ENCODE measurements at regions not wholly inside any gene's neighbourhood (a gene's known extent, or its start where the extent isn't known, plus 50 kb on each side); places are given as distances from the start of the nearest gene placed in this dataset.

GRCh38 chr4:60078984-60079383 lies 1121.1 kb upstream of the ADGRL3 start:
- DNase-seq, result no peak

GRCh38 chr4:60081839-60082238 lies 1118.3 kb upstream of the ADGRL3 start:
- DNase-seq, result no peak

GRCh38 chr4:60088807-60089486 lies 1111.2 kb upstream of the ADGRL3 start:
- no peak for DNase-seq

GRCh38 chr4:60089546-60090273 lies 1110.4 kb upstream of the ADGRL3 start:
- no peak for DNase-seq

GRCh38 chr4:60096676-60097075 lies 1103.5 kb upstream of the ADGRL3 start:
- no peak for DNase-seq

- DNase-seq, result no peak
Measured at GRCh38 chr4:60116592-60116991, 1083.5 kb upstream of the ADGRL3 start.

GRCh38 chr4:60117726-60118323 lies 1082.3 kb upstream of the ADGRL3 start:
- no peak for DNase-seq

- DNase-seq, result no peak
Measured at GRCh38 chr4:60122820-60123219, 1077.3 kb upstream of the ADGRL3 start.

- DNase-seq, result no peak
Measured at GRCh38 chr4:60128888-60129287, 1071.2 kb upstream of the ADGRL3 start.

- no peak for DNase-seq
Measured at GRCh38 chr4:60129740-60130139, 1070.4 kb upstream of the ADGRL3 start.

- no peak for DNase-seq
Measured at GRCh38 chr4:60133375-60133774, 1066.8 kb upstream of the ADGRL3 start.

- DNase-seq, result no peak
Measured at GRCh38 chr4:60134099-60134498, 1066.0 kb upstream of the ADGRL3 start.

GRCh38 chr4:60155088-60155487 lies 1045.0 kb upstream of the ADGRL3 start:
- DNase-seq, result no peak

- no peak for DNase-seq
Measured at GRCh38 chr4:60173103-60173502, 1027.0 kb upstream of the ADGRL3 start.

- no peak for DNase-seq
Measured at GRCh38 chr4:60173718-60174117, 1026.4 kb upstream of the ADGRL3 start.

GRCh38 chr4:60175241-60175640 lies 1024.9 kb upstream of the ADGRL3 start:
- no peak for DNase-seq

- no peak for DNase-seq
Measured at GRCh38 chr4:60187428-60187827, 1012.7 kb upstream of the ADGRL3 start.

GRCh38 chr4:60189286-60189685 lies 1010.8 kb upstream of the ADGRL3 start:
- no peak for DNase-seq

GRCh38 chr4:60194214-60194613 lies 1005.9 kb upstream of the ADGRL3 start:
- DNase-seq, result no peak

- DNase-seq, result no peak
Measured at GRCh38 chr4:60195256-60195655, 1004.9 kb upstream of the ADGRL3 start.

- peak; percentile 8 for DNase-seq
Measured at GRCh38 chr4:60201052-60201673, 999.0 kb upstream of the ADGRL3 start.

- DNase-seq, result no peak
Measured at GRCh38 chr4:60209588-60209987, 990.5 kb upstream of the ADGRL3 start.

- DNase-seq, result no peak
Measured at GRCh38 chr4:60215906-60216305, 984.2 kb upstream of the ADGRL3 start.

- no peak for DNase-seq
Measured at GRCh38 chr4:60216752-60217151, 983.4 kb upstream of the ADGRL3 start.

Measured in stimulated activated CD4-positive, alpha-beta T cell treated with anti-CD3 and anti-CD28 coated beads, Interleukin-4, amount 100 ng/mL, for 1 hour (primary cell).